K562 (cell line): ENCODE measurements at regions not wholly inside any gene's neighbourhood (a gene's known extent, or its start where the extent isn't known, plus 50 kb on each side); places are given as distances from the start of the nearest gene placed in this dataset.

Experiments
- ATAC-seq: fragments of 200-7000 bp; cut with Tn5 transposase; 3 replicates; pipeline ENCODE4 v1.9.1; 2020; ENCODE audit warnings: moderate library complexity
- BruUV-seq: library from RNA; stranded (reverse); fragments of 400-500 nt; replicated peaks from 2 replicates; lab custom pipeline; 2021; lab: Mats Ljungman, UMichigan
- CTCF ChIA-PET: fragments of 300-600 bp; formaldehyde crosslinking; extraction: SDS; loops from one replicate; lab custom pipeline; 2021; ENCODE audit warnings: low intra/inter-chr PET ratio; lab: Yijun Ruan, JAX
- POLR2A ChIA-PET: fragments of 300-600, 350-650 bp; sonication (Branson Sonifier 250); formaldehyde crosslinking; extraction: SDS; loops from one replicate; lab custom pipeline; 2021; ENCODE audit warnings: antibody characterized with exemption, inconsistent platforms; lab: Yijun Ruan, JAX
- DNase-seq, 4 experiments: peaks; one replicate each; pipeline versions ENCODE4 v3.0.0 to v3.0.0-alpha.2; 2011 to 2018; ENCODE audit warnings: low spot score in 3 of 4, mixed read lengths in 3 of 4; ENCODE audit errors: extremely low read depth in 1 of 4
- FAIRE-seq: peaks from 2 replicates; lab custom pipeline; 2011; peaks lifted over from hg19 to GRCh38; lab: Jason Lieb, UNC
- H2AFZ ChIP-seq: 2 replicates; pipeline ENCODE4 v1.6.0; 2011; ENCODE audit warnings: low read depth, low read length, control low read depth, inconsistent platforms
- H3K27ac ChIP-seq: fragments of 200-600 bp; 3 replicates; pipeline ENCODE4 v1.8.0; 2011; ENCODE audit warnings: low read depth, mild to moderate bottlenecking, control low read depth, inconsistent platforms, low read length, moderate library complexity, mixed read lengths; ENCODE audit errors: extremely low read depth
- H3K27me3 ChIP-seq, 2 experiments: fragments of 300-600 bp in 1 of 2; 2 replicates in 1 of 2; 3 replicates in 1 of 2; pipeline versions ENCODE4 v1.6.0 to v1.8.0; 2011; ENCODE audit warnings: inconsistent platforms in 2 of 2, low read length in 2 of 2, mild to moderate bottlenecking in 1 of 2, mixed read lengths in 1 of 2, moderate library complexity in 1 of 2; ENCODE audit not compliant: control insufficient read depth in 2 of 2, insufficient read depth in 2 of 2
- H3K36me3 ChIP-seq: fragments of 300-600 bp; 3 replicates; pipeline ENCODE4 v1.8.0; 2011; ENCODE audit warnings: mild to moderate bottlenecking, low read length, inconsistent platforms; ENCODE audit not compliant: control insufficient read depth, insufficient read depth
- H3K4me1 ChIP-seq, 2 experiments: fragments of 200-600 bp in 1 of 2; replicated peaks in 1 of 2; 2 replicates in 1 of 2; 3 replicates in 1 of 2; pipeline versions ENCODE4 v1.5.1 to v1.8.0; 2011; ENCODE audit warnings: inconsistent platforms in 2 of 2, low read length in 2 of 2, mild to moderate bottlenecking in 1 of 2, mixed read lengths in 1 of 2, moderate library complexity in 1 of 2; ENCODE audit not compliant: control insufficient read depth in 2 of 2, insufficient read depth in 2 of 2
- H3K4me2 ChIP-seq: 2 replicates; pipeline ENCODE4 v1.6.1; 2011; ENCODE audit warnings: low read length, control low read depth, inconsistent platforms, mixed read lengths; ENCODE audit not compliant: insufficient read depth
- H3K4me3 ChIP-seq: fragments of 200-600 bp; sonication (generic), shearing (Covaris generic); 2 replicates; pipeline ENCODE4 v1.5.1; 2016; ENCODE audit warnings: control low read depth, inconsistent platforms
- H3K79me2 ChIP-seq: fragments of 200-600 bp; 3 replicates; pipeline ENCODE4 v1.8.0; 2011; ENCODE audit warnings: low read length, inconsistent platforms; ENCODE audit not compliant: control insufficient read depth, insufficient read depth
- H3K9ac ChIP-seq, 2 experiments: 2 replicates each; pipeline versions ENCODE4 v1.6.0 to v1.6.1; 2011; ENCODE audit warnings: low read depth in 2 of 2, low read length in 2 of 2, control low read depth in 1 of 2, inconsistent platforms in 1 of 2, mild to moderate bottlenecking in 1 of 2, mixed read lengths in 1 of 2; ENCODE audit not compliant: insufficient read depth in 1 of 2
- H3K9me1 ChIP-seq: one replicate; pipeline ENCODE4 v1.6.0; 2011; ENCODE audit warnings: inconsistent platforms, mild to moderate bottlenecking, low read length, moderate library complexity; ENCODE audit not compliant: control insufficient read depth, insufficient read depth
- H3K9me3 ChIP-seq: replicated peaks from 2 replicates; pipeline ENCODE4 v1.5.1; 2011; ENCODE audit warnings: low read depth, low read length, inconsistent platforms; ENCODE audit not compliant: control insufficient read depth, insufficient read depth
- H4K20me1 ChIP-seq: replicated peaks from 2 replicates; pipeline ENCODE4 v1.6.1; 2011; ENCODE audit warnings: low read length, inconsistent platforms, mixed read lengths; ENCODE audit not compliant: control insufficient read depth, insufficient read depth
- BCL6 ChIP-seq: fragments of 250-450 bp; sonication (Bioruptor Pico); IDR thresholded peaks from 2 replicates; pipeline ENCODE4 v1.4.0; 2020
- EWSR1 ChIP-seq: fragments of 450-650 bp; IDR thresholded peaks from 2 replicates; pipeline ENCODE4 v1.6.1; 2018; ENCODE audit warnings: borderline replicate concordance, mild to moderate bottlenecking, low read depth, moderate library complexity; ENCODE audit not compliant: partially characterized antibody
- FOXK1 ChIP-seq: sonication (generic); formaldehyde crosslinking; IDR thresholded peaks from 2 replicates; pipeline ENCODE4 v1.8.0; 2022; ENCODE audit warnings: missing genetic modification reagents, mild to moderate bottlenecking, borderline replicate concordance
- HDGF ChIP-seq: fragments of 450-650 bp; IDR thresholded peaks from 2 replicates; pipeline ENCODE4 v1.6.1; 2016
- HMBOX1 ChIP-seq: sonication (generic); IDR thresholded peaks from 2 replicates; pipeline ENCODE4 v1.6.1; 2016
- MCM2 ChIP-seq: fragments of 450-650 bp; IDR thresholded peaks from 2 replicates; pipeline ENCODE4 v1.6.1; 2017; ENCODE audit warnings: low read depth, mild to moderate bottlenecking
- MCM5 ChIP-seq: fragments of 450-650 bp; IDR thresholded peaks from 2 replicates; pipeline ENCODE4 v1.6.1; 2016; ENCODE audit warnings: low read depth
- PTBP1 ChIP-seq: fragments of 200-400 bp; formaldehyde crosslinking; IDR thresholded peaks from 2 replicates; pipeline ENCODE4 v1.6.1; 2017; ENCODE audit warnings: low read depth, low read length
- SMC3 ChIP-seq: conservative IDR thresholded peaks from 2 replicates; pipeline ENCODE4 v1.6.1; 2011; ENCODE audit warnings: low read depth, low read length, improper control_type of control experiment; ENCODE audit not compliant: insufficient read depth
- SNRNP70 ChIP-seq: fragments of 200-400 bp; formaldehyde crosslinking; optimal IDR thresholded peaks from 2 replicates; pipeline ENCODE3; 2017; ENCODE audit warnings: low read depth, low read length
- THRAP3 ChIP-seq: fragments of 450-650 bp; IDR thresholded peaks from 2 replicates; pipeline ENCODE4 v1.6.1; 2016; ENCODE audit warnings: mild to moderate bottlenecking, inconsistent platforms, borderline replicate concordance
- ZBTB8A ChIP-seq: fragments of 450-650 bp; IDR thresholded peaks from 2 replicates; pipeline ENCODE4 v1.6.1; 2018; ENCODE audit warnings: mild to moderate bottlenecking, moderate library complexity; ENCODE audit not compliant: partially characterized antibody
- ZNF224 ChIP-seq: sonication (generic); formaldehyde crosslinking; IDR thresholded peaks from 2 replicates; pipeline ENCODE4 v1.8.0; 2022; ENCODE audit warnings: mild to moderate bottlenecking, missing genetic modification reagents
- ZNF561 ChIP-seq: fragments of 450-650 bp; formaldehyde crosslinking; conservative IDR thresholded peaks from 2 replicates; pipeline ENCODE4 v1.4.0; 2020; ENCODE audit warnings: mild to moderate bottlenecking, moderate library complexity
- WGBS: fragments of 100-300 bp; shearing (Covaris generic); methylation state at CpG from one replicate; pipeline ENCODE4 v1.1.6; 2016; ENCODE audit warnings: low coverage, mixed read lengths; ENCODE audit not compliant: insufficient coverage; ENCODE audit errors: missing lambda C conversion rate; 5-methylcytosine and 5-hydroxymethylcytosine counted together
- in situ Hi-C: fragments of 300-500 bp; cut with MboI; formaldehyde crosslinking; loops from 4 replicates; pipeline ENCODE4 v1.15.0; 2018; ENCODE audit warnings: inconsistent platforms, mixed read lengths
- intact Hi-C: fragments of 100-400 bp; cut with micrococcal nuclease; formaldehyde crosslinking; loops from 2 replicates; pipeline ENCODE4 v1.14.2; 2022
- TF ChIP-seq, protein P1 (sequence below), 2 experiments: fragments of 450-650 bp in 1 of 2; sonication (generic) in 1 of 2; formaldehyde crosslinking in 1 of 2; IDR thresholded peaks in 1 of 2; conservative IDR thresholded peaks in 1 of 2; 2 replicates each; pipeline versions ENCODE4 v1.6.1 to v1.8.1; 2016 to 2023; ENCODE audit warnings: mild to moderate bottlenecking in 2 of 2, moderate library complexity in 2 of 2, inconsistent platforms in 1 of 2, missing genetic modification reagents in 1 of 2

GRCh38 chr2:217035967-217036366 lies 176.1 kb upstream of the TNP1 start (continued):
- no peak for TF ChIP-seq PTBP1
- no peak for TF ChIP-seq ZNF224
- TF ChIP-seq, all 486 proteins: peak for 0

- in situ Hi-C loops (no loop called here), intact Hi-C loops (no loop called here)
- Histone ChIP-seq H3K27ac (no peak overlapping the region), H3K36me3 (no peaks in the 10 kb centered on the region), H3K79me2 (no peaks in the 10 kb centered on the region), H3K9me1 (no peaks in the 10 kb centered on the region), H3K27me3 (peaks cover 4 to 20% of the 10 kb centered on the region in 2 experiments; a peak in 3 of 5 replicates), H3K4me2 (no peak overlapping the region), H3K9ac (no peak overlapping the region), H3K4me1 (no peaks in the 10 kb centered on the region), H4K20me1 (no peaks in the 10 kb centered on the region), H3K4me3 (no peak overlapping the region), H3K9me3 (no peaks in the 10 kb centered on the region), H2AFZ (no peak overlapping the region)
- TF ChIP-seq SMC3: no peak
- no peak for TF ChIP-seq MCM5
- no peak for TF ChIP-seq ZBTB8A
- no peak for TF ChIP-seq MCM2
- no peak for TF ChIP-seq HMBOX1
- TF ChIP-seq FOXK1: no peak
- TF ChIP-seq SNRNP70: no peak
- no peak for TF ChIP-seq THRAP3
- TF ChIP-seq EWSR1: no peak
- no peak for TF ChIP-seq HDGF
- TF ChIP-seq BCL6 (CRISPR knock-in tag): no peak
- TF ChIP-seq, protein P1, sequence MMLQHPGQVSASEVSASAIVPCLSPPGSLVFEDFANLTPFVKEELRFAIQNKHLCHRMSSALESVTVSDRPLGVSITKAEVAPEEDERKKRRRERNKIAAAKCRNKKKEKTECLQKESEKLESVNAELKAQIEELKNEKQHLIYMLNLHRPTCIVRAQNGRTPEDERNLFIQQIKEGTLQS (IDR thresholded peaks at IDR 0.05): no peak
- TF ChIP-seq, protein P1 (CRISPR knock-in tag; conservative IDR thresholded peaks at IDR 0.05): no peak
- TF ChIP-seq ZNF561 (CRISPR knock-in tag): no peak
- DNase-seq: no peak
- ChIA-PET CTCF (no interaction called here), POLR2A (no interaction called here)
- WGBS: 0% methylated on average over 5 of the region's 5 CpGs
- no peak for FAIRE-seq
- no TSS peak for BruUV-seq
- ATAC-seq: no peak
Observed at GRCh38 chr2:217033186-217033585, 173.3 kb upstream of the TNP1 start.
